ENCODE measurements at regions not wholly inside any gene's neighbourhood (a gene's known extent, or its start where the extent isn't known, plus 50 kb on each side); places are given as distances from the start of the nearest gene placed in this dataset.

DNA sequence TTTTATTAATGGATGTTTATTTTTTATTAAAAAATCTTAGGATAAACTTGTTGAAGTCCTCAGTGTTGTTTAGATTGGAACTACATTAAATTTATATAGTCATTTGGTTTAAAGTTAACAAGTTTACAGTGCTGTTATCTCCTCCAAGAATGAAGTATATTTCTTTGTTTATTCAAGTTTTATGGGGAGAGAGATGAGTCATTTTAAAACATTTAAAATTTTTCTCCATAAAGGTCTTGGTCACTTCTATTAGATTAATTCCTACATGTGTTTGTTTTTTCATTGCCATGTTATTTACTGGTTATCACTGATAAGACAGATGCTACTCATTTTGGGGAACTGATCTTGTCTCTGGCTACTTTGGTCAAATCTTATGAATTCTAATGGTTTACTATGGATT is 429.6 kb downstream of the METTL15 start:
- H3K36me3 ChIP-seq (ENCODE audit: control insufficient read depth, insufficient read depth, low read length) = no peaks in the 10 kb centered on the region
- TF ChIP-seq, protein P1, sequence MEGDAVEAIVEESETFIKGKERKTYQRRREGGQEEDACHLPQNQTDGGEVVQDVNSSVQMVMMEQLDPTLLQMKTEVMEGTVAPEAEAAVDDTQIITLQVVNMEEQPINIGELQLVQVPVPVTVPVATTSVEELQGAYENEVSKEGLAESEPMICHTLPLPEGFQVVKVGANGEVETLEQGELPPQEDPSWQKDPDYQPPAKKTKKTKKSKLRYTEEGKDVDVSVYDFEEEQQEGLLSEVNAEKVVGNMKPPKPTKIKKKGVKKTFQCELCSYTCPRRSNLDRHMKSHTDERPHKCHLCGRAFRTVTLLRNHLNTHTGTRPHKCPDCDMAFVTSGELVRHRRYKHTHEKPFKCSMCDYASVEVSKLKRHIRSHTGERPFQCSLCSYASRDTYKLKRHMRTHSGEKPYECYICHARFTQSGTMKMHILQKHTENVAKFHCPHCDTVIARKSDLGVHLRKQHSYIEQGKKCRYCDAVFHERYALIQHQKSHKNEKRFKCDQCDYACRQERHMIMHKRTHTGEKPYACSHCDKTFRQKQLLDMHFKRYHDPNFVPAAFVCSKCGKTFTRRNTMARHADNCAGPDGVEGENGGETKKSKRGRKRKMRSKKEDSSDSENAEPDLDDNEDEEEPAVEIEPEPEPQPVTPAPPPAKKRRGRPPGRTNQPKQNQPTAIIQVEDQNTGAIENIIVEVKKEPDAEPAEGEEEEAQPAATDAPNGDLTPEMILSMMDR (IDR thresholded peaks at IDR 0.05; ENCODE audit: insufficient read depth in 1 of 2, low read depth in 1 of 2, low read length in 1 of 2, severe bottlenecking in 1 of 2, unreplicated experiment in 1 of 2) = no peak
- ChIA-PET POLR2A (no interaction called here), CTCF (no interaction called here)
- Mint-ChIP-seq H3K36me3 (ENCODE audit: insufficient read depth, unreplicated experiment) (no peaks in the 10 kb centered on the region), H3K27ac (ENCODE audit: unreplicated experiment) (no peak overlapping the region), H3K27me3 (ENCODE audit: insufficient read depth, unreplicated experiment) (no peaks in the 10 kb centered on the region), H3K9me3 (ENCODE audit: unreplicated experiment) (peaks cover 6% of the 10 kb centered on the region), H3K4me3 (ENCODE audit: unreplicated experiment) (no peak overlapping the region), H3K4me1 (ENCODE audit: low read depth, unreplicated experiment) (no peaks in the 10 kb centered on the region)
- intact Hi-C loops (cut with micrococcal nuclease; ENCODE audit: unreplicated experiment) = loop anchor here (10.0 kb wide), 1 partner anchor 157 kb away; no protein-coding TSS in a partner anchor
- BruUV-seq (replicated peaks) = no TSS peak
- no peaks in the 10 kb centered on the region for H3K27me3 ChIP-seq (replicated peaks; ENCODE audit: control insufficient read depth, insufficient read depth, low read length)
- H3K4me1 ChIP-seq = peaks cover 4% of the 10 kb centered on the region; the same call in 1 of the 2 replicates
- H3K4me3 ChIP-seq (ENCODE audit: low read depth, low read length) = no peak overlapping the region
- no peaks in the 10 kb centered on the region for H3K9me3 ChIP-seq
- DNase-seq = no peak

DNA sequence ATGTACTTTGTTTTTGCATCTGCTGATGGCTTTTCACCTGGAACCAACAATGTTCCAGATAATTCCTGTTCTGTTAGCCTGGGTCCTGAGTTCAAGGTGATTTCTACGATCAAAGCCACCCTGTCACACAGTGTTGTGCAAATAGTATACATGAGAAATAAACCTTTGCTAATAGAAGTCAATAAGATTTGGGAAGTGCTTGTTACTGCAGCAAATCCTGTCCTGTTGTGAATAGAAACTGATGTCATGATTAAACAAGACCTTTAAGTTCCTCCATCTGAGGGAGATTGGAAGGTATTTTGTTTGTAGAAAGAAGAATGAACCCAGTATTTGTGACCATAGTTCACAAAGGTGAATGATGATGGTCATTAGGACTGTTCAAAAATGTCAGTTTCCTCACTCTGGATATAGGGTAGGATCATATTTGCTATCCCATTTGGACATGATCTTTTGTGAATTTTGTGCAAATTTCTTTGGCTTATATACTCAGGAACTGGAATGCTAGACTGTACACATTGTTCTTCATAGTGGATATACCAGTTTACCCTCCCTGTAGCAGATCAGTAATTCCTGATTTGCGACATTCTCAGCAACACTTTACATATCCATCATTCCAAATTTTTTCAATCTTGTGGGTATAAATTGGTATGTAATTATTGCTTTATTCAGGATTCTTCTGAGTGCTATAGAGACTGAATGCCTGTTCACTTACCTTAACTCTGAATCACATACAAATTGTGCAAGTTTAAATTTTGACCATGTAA is 428.5 kb downstream of the METTL15 start:
- no peaks in the 10 kb centered on the region for H3K36me3 Mint-ChIP-seq (ENCODE audit: insufficient read depth, unreplicated experiment)
- no TSS peak for BruUV-seq (replicated peaks)

DNA sequence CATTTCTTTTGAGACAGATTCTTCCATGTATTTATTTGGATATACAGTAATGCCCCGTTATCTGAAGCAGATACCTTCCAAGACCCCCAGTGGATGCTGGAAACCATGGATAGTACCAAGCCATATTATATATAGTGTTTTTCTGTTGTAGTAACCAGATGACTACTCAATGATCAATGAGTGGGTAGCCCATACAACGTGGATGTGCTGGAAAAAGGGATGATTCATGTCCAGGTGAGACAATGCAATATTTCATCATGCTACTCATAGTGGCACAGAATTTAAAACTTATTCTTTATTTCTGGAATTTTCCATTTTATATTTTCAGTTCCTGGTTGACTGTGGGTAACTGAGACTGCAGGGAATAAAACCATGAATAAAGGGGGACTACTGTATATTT is 427.5 kb downstream of the METTL15 start:
- Histone ChIP-seq H3K36me3 (ENCODE audit: control insufficient read depth, insufficient read depth, low read length) (no peaks in the 10 kb centered on the region), H3K4me3 (ENCODE audit: low read depth, low read length) (no peak overlapping the region), H3K27me3 (replicated peaks; ENCODE audit: control insufficient read depth, insufficient read depth, low read length) (no peaks in the 10 kb centered on the region), H3K9me3 (no peaks in the 10 kb centered on the region), H3K4me1 (peaks cover 4% of the 10 kb centered on the region; the same call in 1 of the 2 replicates)
- CTCF ChIA-PET = no interaction called here
- Mint-ChIP-seq H3K4me3 (ENCODE audit: unreplicated experiment) (no peak overlapping the region), H3K27me3 (ENCODE audit: insufficient read depth, unreplicated experiment) (no peaks in the 10 kb centered on the region), H3K4me1 (ENCODE audit: low read depth, unreplicated experiment) (no peaks in the 10 kb centered on the region), H3K9me3 (ENCODE audit: unreplicated experiment) (peaks cover 3% of the 10 kb centered on the region), H3K36me3 (ENCODE audit: insufficient read depth, unreplicated experiment) (no peaks in the 10 kb centered on the region), H3K27ac (ENCODE audit: unreplicated experiment) (no peak overlapping the region)
- TF ChIP-seq, protein P1 (IDR thresholded peaks at IDR 0.05; ENCODE audit: insufficient read depth in 1 of 2, low read depth in 1 of 2, low read length in 1 of 2, severe bottlenecking in 1 of 2, unreplicated experiment in 1 of 2) = no peak
- no peak for DNase-seq
- POLR2A ChIA-PET = no interaction called here
- BruUV-seq (replicated peaks) = no TSS peak
- intact Hi-C loops (cut with micrococcal nuclease; ENCODE audit: unreplicated experiment) = loop anchor here (10.0 kb wide), 1 partner anchor 159 kb away; no protein-coding TSS in a partner anchor

More for the DNA sequence above, 428.5 kb downstream of the METTL15 start:
- intact Hi-C loops (cut with micrococcal nuclease; ENCODE audit: unreplicated experiment) = loop anchor here (10.0 kb wide), 1 partner anchor 158 kb away; no protein-coding TSS in a partner anchor
- TF ChIP-seq, protein P1 (IDR thresholded peaks at IDR 0.05; ENCODE audit: insufficient read depth in 1 of 2, low read depth in 1 of 2, low read length in 1 of 2, severe bottlenecking in 1 of 2, unreplicated experiment in 1 of 2) = no peak
- Mint-ChIP-seq H3K27ac (ENCODE audit: unreplicated experiment) (no peak overlapping the region), H3K27me3 (ENCODE audit: insufficient read depth, unreplicated experiment) (no peaks in the 10 kb centered on the region), H3K9me3 (ENCODE audit: unreplicated experiment) (peaks cover 6% of the 10 kb centered on the region), H3K4me3 (ENCODE audit: unreplicated experiment) (no peak overlapping the region), H3K4me1 (ENCODE audit: low read depth, unreplicated experiment) (no peaks in the 10 kb centered on the region)
- POLR2A ChIA-PET = no interaction called here
- CTCF ChIA-PET = no interaction called here
- Histone ChIP-seq H3K4me3 (ENCODE audit: low read depth, low read length) (no peak overlapping the region), H3K27me3 (replicated peaks; ENCODE audit: control insufficient read depth, insufficient read depth, low read length) (no peaks in the 10 kb centered on the region), H3K9me3 (no peaks in the 10 kb centered on the region), H3K4me1 (peaks cover 4% of the 10 kb centered on the region; the same call in 1 of the 2 replicates), H3K36me3 (ENCODE audit: control insufficient read depth, insufficient read depth, low read length) (no peaks in the 10 kb centered on the region)
- peak in 1 of 2 experiments; percentile 29 for DNase-seq

All from Caco-2 (cell line).